ENCODE measurements at regions not wholly inside any gene's neighbourhood (a gene's known extent, or its start where the extent isn't known, plus 50 kb on each side); places are given as distances from the start of the nearest gene placed in this dataset.

DNA sequence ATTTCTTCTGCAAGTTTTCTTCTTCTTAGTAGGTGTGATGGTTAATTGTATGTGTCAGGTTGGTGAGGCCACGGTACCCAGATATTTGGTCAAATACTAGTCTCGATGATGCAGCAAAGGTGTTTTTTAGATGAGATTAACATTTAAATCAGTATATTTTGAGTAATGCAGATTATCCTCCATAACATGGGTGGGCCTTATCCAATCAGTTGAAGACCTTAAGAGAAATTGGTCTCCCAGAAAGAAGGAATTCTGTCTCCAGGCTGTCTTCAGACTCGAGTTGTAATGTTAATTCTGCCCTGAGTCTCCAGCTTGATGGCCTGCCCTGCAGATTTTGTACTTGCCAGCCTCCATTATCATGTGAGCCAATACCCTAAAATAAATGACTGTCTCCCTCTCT is 122.5 kb upstream of the TSPAN5 start:
- TF ChIP-seq, protein P1, sequence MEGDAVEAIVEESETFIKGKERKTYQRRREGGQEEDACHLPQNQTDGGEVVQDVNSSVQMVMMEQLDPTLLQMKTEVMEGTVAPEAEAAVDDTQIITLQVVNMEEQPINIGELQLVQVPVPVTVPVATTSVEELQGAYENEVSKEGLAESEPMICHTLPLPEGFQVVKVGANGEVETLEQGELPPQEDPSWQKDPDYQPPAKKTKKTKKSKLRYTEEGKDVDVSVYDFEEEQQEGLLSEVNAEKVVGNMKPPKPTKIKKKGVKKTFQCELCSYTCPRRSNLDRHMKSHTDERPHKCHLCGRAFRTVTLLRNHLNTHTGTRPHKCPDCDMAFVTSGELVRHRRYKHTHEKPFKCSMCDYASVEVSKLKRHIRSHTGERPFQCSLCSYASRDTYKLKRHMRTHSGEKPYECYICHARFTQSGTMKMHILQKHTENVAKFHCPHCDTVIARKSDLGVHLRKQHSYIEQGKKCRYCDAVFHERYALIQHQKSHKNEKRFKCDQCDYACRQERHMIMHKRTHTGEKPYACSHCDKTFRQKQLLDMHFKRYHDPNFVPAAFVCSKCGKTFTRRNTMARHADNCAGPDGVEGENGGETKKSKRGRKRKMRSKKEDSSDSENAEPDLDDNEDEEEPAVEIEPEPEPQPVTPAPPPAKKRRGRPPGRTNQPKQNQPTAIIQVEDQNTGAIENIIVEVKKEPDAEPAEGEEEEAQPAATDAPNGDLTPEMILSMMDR (conservative IDR thresholded peaks at IDR 0.05; ENCODE audit: low read depth, low read length) = no peak
- no peak for TF ChIP-seq EZH2 (IDR thresholded peaks at IDR 0.05; ENCODE audit: borderline replicate concordance, low read depth, low read length, poor library complexity, severe bottlenecking)
- H3K27ac ChIP-seq (ENCODE audit: low read depth, low read length, poor library complexity, severe bottlenecking) = no peak overlapping the region
- DNase-seq (ENCODE audit: low spot score) = no peak
- H3K27me3 ChIP-seq (replicated peaks; ENCODE audit: insufficient read depth, low read depth, low read length, poor library complexity) = no peaks in the 10 kb centered on the region
- H3K4me3 ChIP-seq (ENCODE audit: low read depth, low read length, poor library complexity, severe bottlenecking) = no peak overlapping the region
- H3K4me1 ChIP-seq (ENCODE audit: insufficient read depth, low read length, poor library complexity, severe bottlenecking) = no peaks in the 10 kb centered on the region
- intact Hi-C loops (cut with micrococcal nuclease; ENCODE audit: unreplicated experiment) = no loop called here
- ChIA-PET POLR2A (ENCODE audit: low non-redundant PET) (no interaction called here), CTCF (no interaction called here)
- no peaks in the 10 kb centered on the region for H3K9me3 ChIP-seq (ENCODE audit: low read depth, low read length, poor library complexity, severe bottlenecking)
- no TSS peak for BruUV-seq (replicated peaks)
- H3K36me3 ChIP-seq (ENCODE audit: insufficient read depth, low read length, poor library complexity, severe bottlenecking) = no peaks in the 10 kb centered on the region

DNA sequence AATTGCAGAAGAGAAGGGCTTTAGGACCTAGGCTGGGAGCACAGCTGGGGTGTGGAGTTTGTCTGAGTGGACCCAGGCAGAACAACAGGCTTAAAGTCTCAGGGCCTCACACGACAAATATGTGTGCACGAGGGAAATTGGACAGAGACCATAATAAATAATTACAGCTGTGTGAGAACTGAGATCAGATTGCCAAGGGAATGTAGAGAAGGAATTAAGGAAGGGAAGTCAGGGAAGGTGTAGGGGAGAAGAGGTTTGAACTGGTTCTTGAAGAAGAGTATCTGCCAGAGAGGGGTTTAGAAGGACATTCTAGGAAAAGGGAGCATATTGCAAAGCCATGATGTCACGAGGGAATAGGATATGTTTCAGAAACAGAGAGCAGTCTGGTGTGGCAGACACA is 120.7 kb upstream of the TSPAN5 start:
- no peak for DNase-seq (ENCODE audit: low spot score)

DNA sequence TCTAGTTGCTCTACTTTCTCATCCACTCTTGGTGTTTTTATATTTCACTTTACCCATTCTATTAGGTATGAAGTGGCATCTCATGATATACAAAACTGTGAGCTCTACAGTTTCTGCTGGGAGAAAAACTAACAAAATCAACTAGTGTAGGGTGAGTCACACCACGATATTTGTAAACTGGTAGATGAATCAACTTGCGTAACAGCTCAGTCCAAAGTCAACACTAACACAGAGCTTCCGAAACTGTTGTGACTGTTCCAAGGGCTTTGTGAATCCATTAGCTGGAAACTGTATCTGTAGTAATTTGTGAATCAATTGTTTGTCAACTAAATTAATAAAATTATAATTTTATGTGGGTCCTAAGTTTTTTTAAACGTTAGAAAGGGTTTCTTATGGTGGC is 119.8 kb upstream of the TSPAN5 start:
- CTCF ChIA-PET = no interaction called here

More for the DNA sequence above, 120.7 kb upstream of the TSPAN5 start:
- Histone ChIP-seq H3K27me3 (replicated peaks; ENCODE audit: insufficient read depth, low read depth, low read length, poor library complexity) (no peaks in the 10 kb centered on the region), H3K27ac (ENCODE audit: low read depth, low read length, poor library complexity, severe bottlenecking) (no peak overlapping the region), H3K4me1 (ENCODE audit: insufficient read depth, low read length, poor library complexity, severe bottlenecking) (no peaks in the 10 kb centered on the region), H3K36me3 (ENCODE audit: insufficient read depth, low read length, poor library complexity, severe bottlenecking) (no peaks in the 10 kb centered on the region), H3K9me3 (ENCODE audit: low read depth, low read length, poor library complexity, severe bottlenecking) (no peaks in the 10 kb centered on the region), H3K4me3 (ENCODE audit: low read depth, low read length, poor library complexity, severe bottlenecking) (no peak overlapping the region)
- TF ChIP-seq, protein P1 (conservative IDR thresholded peaks at IDR 0.05; ENCODE audit: low read depth, low read length) = no peak
- no peak for TF ChIP-seq EZH2 (IDR thresholded peaks at IDR 0.05; ENCODE audit: borderline replicate concordance, low read depth, low read length, poor library complexity, severe bottlenecking)
- intact Hi-C loops (cut with micrococcal nuclease; ENCODE audit: unreplicated experiment) = no loop called here
- ChIA-PET CTCF (interaction anchor here (0.6 kb wide), 1 partner anchor 163 kb away, joined by 5 read pairs; no protein-coding TSS in a partner anchor), POLR2A (ENCODE audit: low non-redundant PET) (no interaction called here)
- BruUV-seq (replicated peaks) = no TSS peak

More for the DNA sequence above, 119.8 kb upstream of the TSPAN5 start:
- no peaks in the 10 kb centered on the region for H3K4me1 ChIP-seq (ENCODE audit: insufficient read depth, low read length, poor library complexity, severe bottlenecking)
- no peaks in the 10 kb centered on the region for H3K27me3 ChIP-seq (replicated peaks; ENCODE audit: insufficient read depth, low read depth, low read length, poor library complexity)
- DNase-seq (ENCODE audit: low spot score) = no peak
- no peaks in the 10 kb centered on the region for H3K9me3 ChIP-seq (ENCODE audit: low read depth, low read length, poor library complexity, severe bottlenecking)
- POLR2A ChIA-PET (ENCODE audit: low non-redundant PET) = no interaction called here
- no TSS peak for BruUV-seq (replicated peaks)
- intact Hi-C loops (cut with micrococcal nuclease; ENCODE audit: unreplicated experiment) = no loop called here
- no peaks in the 10 kb centered on the region for H3K36me3 ChIP-seq (ENCODE audit: insufficient read depth, low read length, poor library complexity, severe bottlenecking)
- H3K4me3 ChIP-seq (ENCODE audit: low read depth, low read length, poor library complexity, severe bottlenecking) = no peak overlapping the region
- H3K27ac ChIP-seq (ENCODE audit: low read depth, low read length, poor library complexity, severe bottlenecking) = no peak overlapping the region
- no peak for TF ChIP-seq EZH2 (IDR thresholded peaks at IDR 0.05; ENCODE audit: borderline replicate concordance, low read depth, low read length, poor library complexity, severe bottlenecking)
- TF ChIP-seq, protein P1 (conservative IDR thresholded peaks at IDR 0.05; ENCODE audit: low read depth, low read length) = no peak

Data from A673 (cell line).